ENCODE measurements at regions not wholly inside any gene's neighbourhood (a gene's known extent, or its start where the extent isn't known, plus 50 kb on each side); places are given as distances from the start of the nearest gene placed in this dataset.

DNA sequence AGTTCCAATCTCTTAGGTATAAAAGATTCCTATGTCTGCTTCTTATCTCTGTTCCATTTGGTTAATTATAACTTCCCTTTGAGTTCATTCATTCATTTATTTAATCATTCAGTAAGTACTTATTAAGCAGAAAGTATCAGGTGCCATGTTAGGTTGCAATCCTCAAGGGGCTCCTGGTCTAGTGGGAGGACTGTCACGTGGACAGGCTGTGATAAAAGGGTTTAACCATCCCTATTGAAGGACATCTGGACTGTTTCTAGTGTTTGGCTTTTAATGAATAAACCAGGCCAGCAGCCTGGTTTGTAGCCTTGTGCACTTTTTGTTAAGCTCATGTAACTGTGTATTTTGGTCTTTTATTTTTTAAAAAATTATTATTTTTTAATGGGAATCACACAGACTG, 162.1 kb upstream of the OGFRL1 start:
- DNase-seq, result no peak

DNA sequence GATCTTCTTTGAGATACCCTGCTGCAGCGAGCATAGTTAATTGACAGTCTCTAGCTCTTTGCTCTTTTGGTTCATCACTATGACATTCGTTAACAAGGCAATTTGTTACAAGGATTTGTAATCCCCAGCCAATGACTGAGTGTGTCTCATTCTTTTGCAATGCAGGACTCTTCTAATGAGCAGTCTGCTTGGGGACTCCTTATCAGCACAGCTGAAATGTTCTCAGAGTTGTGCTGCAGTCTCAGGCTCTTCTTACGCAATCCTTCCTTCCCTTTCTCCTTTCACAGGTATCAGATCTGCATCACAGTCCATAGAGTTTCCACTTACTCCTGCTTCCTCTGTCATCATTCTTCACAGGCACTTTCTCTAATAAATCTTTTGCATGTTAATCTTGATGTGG, 161.2 kb upstream of the OGFRL1 start:
- DNase-seq, result no peak

- no peak for DNase-seq
Measured at GRCh38 chr6:71130277-71130676, 158.3 kb upstream of the OGFRL1 start.

- DNase-seq, result no peak
Measured at GRCh38 chr6:71134929-71135642, 153.5 kb upstream of the OGFRL1 start.

DNA sequence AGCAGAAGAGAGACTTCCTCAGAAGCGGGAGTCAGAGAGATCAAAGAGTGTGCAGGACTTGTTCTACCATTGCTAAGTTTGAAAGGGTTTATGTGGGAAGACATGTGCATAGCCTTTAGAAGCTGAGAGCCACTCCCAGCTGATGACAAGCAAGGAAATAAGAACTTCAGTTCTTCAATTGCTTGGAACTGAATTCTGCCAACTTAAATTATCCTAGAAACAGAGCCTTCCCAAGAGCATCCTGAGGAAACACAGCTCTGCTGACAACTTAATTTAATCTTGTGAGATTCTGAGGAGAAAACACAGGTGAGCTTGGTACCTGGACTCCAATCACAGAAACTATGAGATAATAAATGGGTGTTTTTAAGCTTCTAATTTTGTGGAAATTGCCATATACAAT, 150.6 kb upstream of the OGFRL1 start:
- DNase-seq, result no peak

- no peak for DNase-seq
Measured at GRCh38 chr6:71138376-71138775, 150.2 kb upstream of the OGFRL1 start.

DNA sequence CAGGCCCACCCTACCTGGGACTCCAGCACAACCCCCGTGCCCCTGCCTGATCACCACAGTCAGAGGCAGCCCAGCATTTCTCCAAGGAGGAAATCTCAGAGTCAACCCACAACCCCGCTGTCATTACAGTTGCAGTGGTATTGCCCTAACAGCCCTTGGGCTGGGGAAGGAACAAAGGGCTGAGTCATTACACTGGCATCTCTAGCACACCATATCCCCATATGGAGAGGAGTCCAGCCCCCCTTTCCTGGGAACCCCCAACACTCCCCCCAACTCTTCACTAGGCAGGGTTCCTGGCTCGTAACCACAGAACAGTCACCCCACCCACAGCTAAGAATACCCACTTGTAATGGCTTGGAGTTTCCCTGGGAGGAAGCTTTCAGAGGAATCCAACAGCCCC, 149.4 kb upstream of the OGFRL1 start:
- DNase-seq, result no peak

GRCh38 chr6:71153755-71154325, 134.8 kb upstream of the OGFRL1 start:
- no peak for DNase-seq

DNA sequence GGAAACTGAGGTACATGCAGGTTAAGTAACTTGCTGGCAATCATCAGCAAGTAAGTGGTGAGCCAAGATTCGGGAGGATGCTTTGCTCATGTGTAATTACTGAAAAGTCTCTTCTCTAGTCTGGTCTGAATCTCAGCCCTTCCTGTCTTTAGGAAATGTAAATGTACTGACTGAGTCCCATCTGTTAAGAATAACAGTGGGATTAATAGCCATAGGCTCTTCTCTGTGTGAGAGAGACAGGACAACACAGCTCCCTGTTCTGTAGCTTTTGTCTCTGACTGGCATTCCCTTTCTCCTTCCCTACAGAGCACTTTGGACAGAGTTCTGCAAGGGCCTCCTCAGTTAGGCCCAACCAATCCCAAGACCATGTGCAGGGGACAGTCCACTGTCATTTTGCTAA, 131.3 kb upstream of the OGFRL1 start:
- no peak for DNase-seq

- DNase-seq, result no peak
Measured at GRCh38 chr6:71164890-71165289, 123.7 kb upstream of the OGFRL1 start.

GRCh38 chr6:71168233-71168765, 120.3 kb upstream of the OGFRL1 start:
- DNase-seq, result no peak

GRCh38 chr6:71171497-71172070, 117.0 kb upstream of the OGFRL1 start:
- DNase-seq, result no peak

DNA sequence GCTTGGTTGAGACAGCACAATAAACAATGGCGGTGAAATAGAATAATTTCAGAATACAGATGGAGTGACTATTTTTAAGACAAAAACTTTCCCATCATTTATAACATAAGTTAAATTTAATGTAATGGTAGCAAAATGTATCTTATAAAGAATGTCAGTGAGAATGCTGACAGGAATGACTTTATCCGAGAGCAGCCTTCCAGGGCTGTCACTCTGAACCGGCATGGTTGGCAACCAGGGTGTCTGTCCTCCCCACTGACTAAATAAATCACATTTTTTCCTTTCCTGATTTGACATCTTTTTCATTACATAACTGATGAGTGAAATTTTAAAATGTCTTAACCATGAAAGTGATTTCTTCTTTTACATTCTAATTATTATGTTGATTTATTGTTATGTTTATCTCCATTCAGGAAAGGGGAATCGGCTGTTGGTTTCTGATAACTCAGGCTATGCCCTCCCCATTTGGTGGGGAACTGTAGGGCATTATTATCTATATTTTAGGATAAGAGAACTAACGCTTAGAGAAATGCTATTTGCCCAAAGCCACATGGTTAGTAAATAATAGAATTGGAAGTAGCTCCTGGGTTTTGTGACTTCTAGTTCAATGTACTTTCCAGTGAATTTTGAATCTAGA, 109.2 kb upstream of the OGFRL1 start:
- DNase-seq, result no peak

DNA sequence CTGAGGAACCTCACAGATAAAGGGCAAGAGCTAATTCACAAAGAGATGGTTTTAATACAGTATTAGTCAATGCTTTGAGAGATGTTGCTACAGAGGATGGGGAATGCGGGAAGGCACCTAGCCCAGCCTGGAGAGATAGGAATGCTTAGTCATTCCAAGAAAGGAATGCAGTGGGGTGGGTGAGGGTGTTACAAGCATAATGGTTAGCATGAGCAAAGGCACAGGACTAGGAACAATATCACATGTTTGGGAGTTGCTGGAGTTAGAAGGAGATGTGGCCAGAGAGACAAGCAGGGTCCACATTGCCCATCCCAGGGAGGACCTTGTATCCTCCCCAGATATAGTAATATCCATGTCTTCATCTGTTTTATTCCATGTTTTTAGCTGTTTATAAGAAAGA, 107.0 kb upstream of the OGFRL1 start:
- no peak for DNase-seq

DNA sequence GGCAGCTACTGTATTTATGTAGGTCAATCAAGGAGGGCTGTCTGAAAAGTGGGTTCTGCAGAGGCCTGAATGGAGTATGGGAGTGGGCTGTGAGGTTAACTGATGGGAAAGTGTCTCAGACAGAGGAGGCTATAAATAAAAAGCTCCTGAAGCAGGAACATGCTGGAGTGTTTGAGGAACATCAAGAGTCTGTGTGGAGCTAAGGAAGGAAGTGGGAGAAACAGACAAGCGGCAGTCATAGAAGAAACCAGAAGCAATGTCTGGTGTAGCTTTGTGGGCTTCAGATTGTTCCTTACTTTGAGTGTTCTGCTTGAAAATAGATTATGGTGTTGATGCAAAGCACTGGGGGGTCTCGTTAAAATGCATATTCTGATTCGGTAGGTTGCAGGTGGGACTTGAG, 101.5 kb upstream of the OGFRL1 start:
- DNase-seq, result no peak

DNA sequence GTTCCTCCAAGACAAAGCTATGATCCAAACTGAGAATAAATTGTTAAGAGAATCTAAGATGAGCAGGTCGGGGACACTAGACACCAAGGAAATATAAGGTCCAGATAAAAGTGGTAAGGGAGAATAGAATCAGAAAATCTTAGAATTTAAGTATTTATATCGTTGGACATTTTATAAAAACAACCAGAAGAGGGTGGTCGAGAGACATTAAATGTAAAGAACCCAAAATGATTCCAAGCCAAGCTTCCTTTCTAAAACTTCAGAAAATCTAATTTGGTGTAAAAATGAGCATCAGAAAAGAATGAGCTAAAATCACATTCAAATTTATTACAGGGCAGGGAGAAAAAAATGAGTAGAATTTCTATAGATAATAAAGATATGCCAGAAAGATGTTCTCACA, 97.8 kb upstream of the OGFRL1 start:
- DNase-seq, result peak; percentile 15

DNA sequence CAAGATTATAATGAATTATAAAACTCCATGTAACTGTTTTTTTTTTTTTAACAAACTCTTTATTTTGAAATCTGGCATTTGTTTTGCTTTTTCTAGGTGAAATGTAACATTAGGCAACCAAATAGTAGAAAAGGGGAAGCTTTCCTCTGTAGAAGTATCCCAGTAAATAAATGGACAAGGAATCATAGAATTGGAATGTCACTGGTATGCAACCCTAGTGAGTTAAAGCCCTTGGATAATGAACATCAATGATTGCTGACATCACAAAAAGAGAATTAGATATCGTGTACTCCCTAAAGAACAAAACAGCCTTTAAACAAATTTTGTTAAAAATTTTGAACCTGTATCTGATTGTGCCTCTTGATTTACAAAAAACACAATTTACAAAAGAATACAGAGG, 93.9 kb upstream of the OGFRL1 start:
- DNase-seq, result no peak

- no peak for DNase-seq
Measured at GRCh38 chr6:71197267-71197666, 91.3 kb upstream of the OGFRL1 start.

DNA sequence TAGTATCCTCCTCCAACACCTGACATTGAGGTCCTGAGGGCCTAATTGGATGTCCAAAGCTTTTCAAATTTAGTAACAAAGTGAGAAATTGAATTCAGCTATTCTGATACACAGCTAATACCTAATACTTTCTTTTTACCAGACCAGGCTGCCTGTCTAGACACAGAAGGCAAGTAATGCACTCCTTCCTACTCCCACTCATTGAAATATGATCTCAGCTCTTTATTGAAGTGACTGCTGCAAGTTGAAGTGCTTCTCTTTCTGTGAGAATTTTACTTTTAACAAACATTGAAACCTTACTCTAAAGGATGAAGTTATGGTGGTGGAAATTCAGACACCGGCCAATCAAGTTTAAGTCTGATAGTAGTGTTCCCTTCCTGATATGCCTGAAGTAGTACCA, 90.8 kb upstream of the OGFRL1 start:
- DNase-seq, result no peak

DNA sequence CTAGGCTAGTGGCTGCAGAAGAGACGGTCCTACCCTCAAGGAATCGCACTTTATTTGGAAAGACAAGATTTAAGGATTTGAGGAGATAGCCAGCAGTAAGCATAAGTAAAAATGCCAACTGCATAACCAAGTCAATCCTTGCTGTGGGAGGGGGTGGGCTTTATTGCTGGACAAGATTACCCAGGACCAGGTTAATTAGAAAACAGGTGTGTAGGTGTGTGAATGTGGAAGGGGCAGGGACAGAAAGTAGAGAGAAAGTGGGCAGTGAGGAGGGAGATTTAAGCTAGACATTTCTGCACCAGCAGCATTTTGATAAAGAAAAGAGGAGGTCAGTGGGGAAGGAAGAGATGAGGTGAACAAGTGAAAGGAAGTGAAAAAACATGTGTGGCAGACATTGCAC, 89.7 kb upstream of the OGFRL1 start:
- DNase-seq, result no peak

GRCh38 chr6:71199736-71200135, 88.9 kb upstream of the OGFRL1 start:
- no peak for DNase-seq

GRCh38 chr6:71203206-71203605, 85.4 kb upstream of the OGFRL1 start:
- DNase-seq, result no peak

DNA sequence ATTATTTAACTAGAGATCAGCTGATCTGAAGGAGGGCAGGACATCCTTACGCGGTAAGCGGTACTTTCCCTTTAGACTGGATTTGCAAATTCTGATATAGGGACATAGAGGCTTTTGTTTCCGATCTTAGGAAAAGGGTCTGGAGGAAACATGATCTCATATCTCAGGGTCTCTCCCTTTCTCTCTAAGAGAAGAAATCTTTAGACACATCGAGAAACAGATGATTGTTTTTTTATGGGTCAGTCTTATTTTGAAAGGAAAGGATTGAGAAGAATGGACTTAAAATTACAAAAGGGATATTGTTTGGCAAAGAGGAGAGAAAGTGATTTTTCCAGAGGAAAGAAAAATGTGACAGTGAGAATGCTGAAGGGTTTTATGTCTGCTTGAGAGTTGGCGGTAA, 83.9 kb upstream of the OGFRL1 start:
- DNase-seq, result no peak

DNA sequence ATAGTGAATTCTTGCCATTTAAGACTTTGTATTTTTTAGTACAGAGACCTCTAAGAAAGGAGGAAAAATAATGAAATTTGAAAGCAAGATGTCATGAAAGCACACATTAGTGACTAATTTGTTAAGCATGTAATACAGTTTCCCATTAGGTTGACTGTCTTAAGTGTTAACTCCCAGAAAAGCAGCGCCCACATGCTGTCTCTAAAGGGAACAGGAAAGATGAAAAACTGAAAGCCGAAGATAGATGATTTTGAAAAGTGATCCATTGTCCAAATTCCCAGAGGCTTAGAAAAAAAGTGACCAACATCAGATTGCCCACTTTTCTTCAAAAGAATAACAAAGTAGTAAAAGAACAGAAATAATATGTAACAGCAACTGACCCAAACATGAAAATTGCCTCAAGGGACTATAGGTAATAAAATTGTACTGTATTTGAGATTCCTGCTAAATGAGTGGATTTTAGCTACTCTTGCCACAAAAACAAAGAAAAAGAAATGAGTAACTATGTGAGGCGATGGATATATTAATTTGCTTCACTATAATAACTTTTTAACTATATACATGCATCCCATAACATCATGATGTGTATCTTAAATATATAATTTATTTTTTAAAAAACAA, 83.2 kb upstream of the OGFRL1 start:
- DNase-seq, result no peak
